Thymus (tissue), 11 donors: ENCODE measurements at regions not wholly inside any gene's neighbourhood (a gene's known extent, or its start where the extent isn't known, plus 50 kb on each side); places are given as distances from the start of the nearest gene placed in this dataset.
"Not testable (repeated sequence)": the region's sequence is repeated elsewhere in the genome, so short reads cannot be mapped to it uniquely, and the experiment has no call there.

Experiments
- DNase-seq, 9 donors: peaks; one replicate each; pipeline ENCODE4 v3.0.0-alpha.2; 2013; ENCODE audit warnings: low spot score in 9 of 9, low read depth in 6 of 9, missing footprints in 1 of 9
- H3K27ac ChIP-seq, 2 donors: one replicate each; pipeline ENCODE4 v1.5.1; 2013; ENCODE audit warnings: control low read depth in 1 of 2, low read depth in 1 of 2, low read length in 1 of 2, mild to moderate bottlenecking in 1 of 2, moderate library complexity in 1 of 2
- H3K27me3 ChIP-seq, 2 donors: one replicate each; pipeline ENCODE4 v1.5.1; 2013; ENCODE audit warnings: low read length in 1 of 2; ENCODE audit not compliant: control insufficient read depth in 2 of 2, insufficient read depth in 1 of 2
- H3K36me3 ChIP-seq, 2 donors: one replicate each; pipeline ENCODE4 v1.5.1; 2013; ENCODE audit warnings: low read length in 1 of 2, mild to moderate bottlenecking in 1 of 2, moderate library complexity in 1 of 2; ENCODE audit not compliant: control insufficient read depth in 2 of 2, insufficient read depth in 2 of 2
- H3K4me1 ChIP-seq, 2 donors: one replicate each; pipeline ENCODE4 v1.5.1; 2013; ENCODE audit warnings: low read length in 2 of 2; ENCODE audit not compliant: control insufficient read depth in 2 of 2, insufficient read depth in 2 of 2
- H3K4me3 ChIP-seq, 2 donors: one replicate each; pipeline ENCODE4 v1.5.1; 2013; ENCODE audit warnings: low read length in 2 of 2, control low read depth in 1 of 2, mild to moderate bottlenecking in 1 of 2
- H3K9me3 ChIP-seq, 2 donors: one replicate each; pipeline ENCODE4 v1.5.1; 2013; ENCODE audit warnings: low read length in 1 of 2, mild to moderate bottlenecking in 1 of 2; ENCODE audit not compliant: control insufficient read depth in 2 of 2, insufficient read depth in 1 of 2
- WGBS: extraction: QIAGEN DNeasy Blood & Tissue Kit; methylation state at CpG from one replicate; pipeline ENCODE4 v1.1.7; 2013; 5-methylcytosine and 5-hydroxymethylcytosine counted together
- donor health status: healthy.

- Histone ChIP-seq H3K9me3 (peaks cover 0 to 11% of the 10 kb centered on the region in 2 donors), H3K27me3 (no peaks in the 10 kb centered on the region), H3K4me1 (no peaks in the 10 kb centered on the region), H3K36me3 (no peaks in the 10 kb centered on the region), H3K4me3 (no peak overlapping the region), H3K27ac (no peak overlapping the region)
- no peak for DNase-seq
- WGBS: 83% methylated on average over 5 of the region's 5 CpGs
Measured at GRCh38 chr3:27617552-27617951, 104.6 kb downstream of the EOMES start.

DNA sequence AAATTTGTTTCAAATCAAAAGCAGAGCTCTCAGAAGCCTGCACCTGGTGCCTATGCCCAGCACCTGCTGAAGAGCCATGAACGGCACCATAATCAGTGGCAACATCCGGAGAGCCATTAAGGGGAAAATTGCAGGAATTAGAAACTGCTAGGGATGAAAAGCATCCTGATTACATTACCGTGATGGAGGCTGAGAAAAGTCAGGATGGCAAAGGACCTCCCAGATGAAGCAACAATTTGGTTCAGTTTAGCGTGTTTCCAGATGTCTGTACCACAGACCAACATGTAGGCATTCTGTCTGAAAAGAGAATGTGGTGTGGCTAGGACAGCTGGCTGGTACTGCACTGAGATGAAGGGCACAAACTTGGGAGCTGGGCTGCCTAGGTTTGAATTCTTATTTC is 106.1 kb downstream of the EOMES start:
- peaks cover 0 to 11% of the 10 kb centered on the region in 2 donors for H3K9me3 ChIP-seq
- no peaks in the 10 kb centered on the region for H3K36me3 ChIP-seq
- no peaks in the 10 kb centered on the region for H3K27me3 ChIP-seq
- H3K27ac ChIP-seq: no peak overlapping the region
- H3K4me1 ChIP-seq: no peaks in the 10 kb centered on the region
- no peak overlapping the region for H3K4me3 ChIP-seq
- no peak for DNase-seq
- WGBS: 96% methylated on average over 4 of the region's 4 CpGs

DNA sequence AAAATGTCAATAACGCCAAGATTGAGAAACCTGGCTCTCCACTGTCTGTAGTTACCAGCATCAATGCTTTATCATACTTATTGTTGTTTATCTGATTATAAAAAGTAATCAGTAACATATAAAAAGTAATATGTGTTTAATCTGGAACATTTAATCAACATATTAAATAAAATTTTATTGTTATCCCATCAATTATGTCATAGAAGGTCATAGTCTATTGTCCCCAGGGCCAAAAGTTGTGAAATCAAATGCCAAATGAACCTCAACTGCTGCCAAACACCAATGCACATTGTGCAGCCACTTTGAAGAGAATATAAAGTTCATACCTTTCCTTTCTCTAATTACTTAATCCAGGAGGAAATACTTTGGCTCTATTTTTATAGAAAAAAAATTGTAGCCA is 106.6 kb downstream of the EOMES start:
- 96% methylated on average over 1 of the region's 1 CpG for WGBS
- Histone ChIP-seq H3K36me3 (no peaks in the 10 kb centered on the region), H3K27me3 (no peaks in the 10 kb centered on the region), H3K27ac (no peak overlapping the region), H3K4me1 (no peaks in the 10 kb centered on the region), H3K4me3 (no peak overlapping the region), H3K9me3 (peaks cover 0 to 11% of the 10 kb centered on the region in 2 donors)
- no peak for DNase-seq

GRCh38 chr3:27614592-27614991 is 107.5 kb downstream of the EOMES start:
- H3K4me1 ChIP-seq: no peaks in the 10 kb centered on the region
- peaks cover 0 to 11% of the 10 kb centered on the region in 2 donors for H3K9me3 ChIP-seq
- H3K4me3 ChIP-seq: no peak overlapping the region
- H3K27me3 ChIP-seq: no peaks in the 10 kb centered on the region
- 97% methylated on average over 4 of the region's 4 CpGs for WGBS
- no peak for DNase-seq
- H3K27ac ChIP-seq: no peak overlapping the region
- H3K36me3 ChIP-seq: no peaks in the 10 kb centered on the region

DNA sequence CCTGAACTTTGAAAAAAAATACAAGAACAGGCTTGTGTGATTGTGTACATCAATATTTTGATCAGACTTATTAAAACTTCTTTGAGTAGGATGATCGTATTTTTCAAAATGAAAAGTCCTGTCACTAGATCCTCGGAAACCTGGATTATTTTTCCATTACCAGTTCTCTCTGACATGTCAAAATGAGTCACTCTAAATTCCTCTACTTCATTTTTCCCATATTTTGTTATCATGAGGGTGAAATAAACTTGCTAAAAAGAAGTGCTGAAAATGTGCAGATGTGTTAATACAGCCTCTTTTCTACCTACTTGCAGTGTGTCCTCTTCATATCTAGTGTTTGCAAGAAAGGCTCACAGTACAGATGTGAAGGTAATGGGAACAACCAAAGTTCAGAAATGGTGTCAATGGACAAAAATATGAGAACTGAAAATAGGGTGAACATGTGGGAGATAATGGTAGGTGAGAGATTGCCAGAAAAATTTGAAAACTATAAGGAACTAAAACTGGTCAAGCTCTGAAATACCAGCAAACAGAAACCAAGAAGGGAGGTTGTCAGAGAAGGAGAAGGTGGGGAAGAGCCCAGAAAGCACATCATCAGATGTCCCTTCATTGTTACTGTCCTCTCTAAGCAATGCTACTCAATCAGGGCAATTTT is 108.2 kb downstream of the EOMES start:
- peaks cover 0 to 11% of the 10 kb centered on the region in 2 donors for H3K9me3 ChIP-seq
- H3K36me3 ChIP-seq: no peaks in the 10 kb centered on the region
- H3K4me1 ChIP-seq: no peaks in the 10 kb centered on the region
- WGBS: 93% methylated on average over 2 of the region's 2 CpGs
- H3K27me3 ChIP-seq: no peaks in the 10 kb centered on the region
- H3K4me3 ChIP-seq: no peak overlapping the region
- DNase-seq: no peak
- no peak overlapping the region for H3K27ac ChIP-seq

DNA sequence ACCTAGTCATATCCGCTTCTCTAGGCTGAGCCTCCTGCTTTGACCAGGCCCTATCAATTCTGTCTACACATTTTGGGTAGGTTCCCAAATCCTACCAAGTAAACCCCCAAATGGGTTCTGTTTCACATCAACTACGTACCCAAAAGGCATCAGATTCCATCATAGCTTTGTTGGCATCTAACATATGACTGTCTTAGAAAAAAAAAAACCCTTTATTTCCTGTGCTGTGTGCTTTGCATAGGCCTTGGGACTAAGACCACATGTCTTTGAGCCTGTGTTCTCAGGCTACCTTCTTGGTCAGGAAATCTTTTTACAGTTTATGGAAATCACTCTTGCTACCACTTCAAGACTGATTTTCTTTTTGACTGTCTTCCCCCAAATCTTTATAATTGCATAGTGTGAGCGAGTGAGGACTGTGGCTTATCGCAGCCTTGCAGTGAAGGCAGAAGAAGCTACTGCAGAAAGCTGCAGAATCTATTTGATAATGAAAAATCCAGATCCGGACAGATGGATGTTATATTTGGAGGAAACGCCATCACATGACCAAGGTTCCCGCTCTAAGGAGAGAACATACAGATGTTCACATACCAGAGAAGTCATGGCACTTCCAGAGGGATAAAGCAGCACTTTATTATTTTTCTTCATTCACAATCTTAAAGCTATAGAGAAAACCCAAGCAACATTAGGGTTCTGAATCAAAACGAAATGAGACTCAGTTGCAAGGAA is 111.2 kb downstream of the EOMES start:
- WGBS: 93% methylated on average over 8 of the region's 8 CpGs
- H3K27ac ChIP-seq: no peak overlapping the region
- H3K9me3 ChIP-seq: peaks cover 0 to 11% of the 10 kb centered on the region in 2 donors
- no peaks in the 10 kb centered on the region for H3K36me3 ChIP-seq
- no peak for DNase-seq
- no peaks in the 10 kb centered on the region for H3K4me1 ChIP-seq
- H3K4me3 ChIP-seq: no peak overlapping the region
- no peaks in the 10 kb centered on the region for H3K27me3 ChIP-seq

- H3K9me3 ChIP-seq: no peaks in the 10 kb centered on the region
- no peak overlapping the region for H3K4me3 ChIP-seq
- DNase-seq: no peak
- H3K36me3 ChIP-seq: no peaks in the 10 kb centered on the region
- H3K27me3 ChIP-seq: no peaks in the 10 kb centered on the region
- H3K4me1 ChIP-seq: no peaks in the 10 kb centered on the region
- 93% methylated on average over 1 of the region's 1 CpG for WGBS
- H3K27ac ChIP-seq: no peak overlapping the region
Measured at GRCh38 chr3:27607370-27607769, 114.8 kb downstream of the EOMES start.

GRCh38 chr3:27606537-27606936 is 115.6 kb downstream of the EOMES start:
- no peak for DNase-seq
- Histone ChIP-seq H3K4me1 (no peaks in the 10 kb centered on the region), H3K36me3 (no peaks in the 10 kb centered on the region), H3K27me3 (no peaks in the 10 kb centered on the region), H3K4me3 (no peak overlapping the region), H3K27ac (no peak overlapping the region), H3K9me3 (no peaks in the 10 kb centered on the region)
- 97% methylated on average over 3 of the region's 3 CpGs for WGBS

- WGBS: 98% methylated on average over 3 of the region's 3 CpGs
- H3K4me3 ChIP-seq, H3K4me1 ChIP-seq: not testable (repeated sequence)
Measured at GRCh38 chr3:27601311-27601710, 117.1 kb upstream of the SLC4A7 start.

More at GRCh38 chr3:27601311-27601710, 117.1 kb upstream of the SLC4A7 start:
- H3K36me3 ChIP-seq, H3K27ac ChIP-seq, H3K9me3 ChIP-seq, DNase-seq, H3K27me3 ChIP-seq: not testable (repeated sequence)
